Fibroblast of skin of back (primary cell): ENCODE measurements at regions not wholly inside any gene's neighbourhood (a gene's known extent, or its start where the extent isn't known, plus 50 kb on each side); places are given as distances from the start of the nearest gene placed in this dataset.

Experiments
- DNase-seq: peaks from one replicate; pipeline ENCODE4 v3.0.0-alpha.2; 2013

GRCh38 chr2:129462967-129463366 is 516.5 kb upstream of the RAB6C start:
- no peak for DNase-seq

- DNase-seq = no peak
Observed at GRCh38 chr2:129464036-129464435, 515.4 kb upstream of the RAB6C start.

DNA sequence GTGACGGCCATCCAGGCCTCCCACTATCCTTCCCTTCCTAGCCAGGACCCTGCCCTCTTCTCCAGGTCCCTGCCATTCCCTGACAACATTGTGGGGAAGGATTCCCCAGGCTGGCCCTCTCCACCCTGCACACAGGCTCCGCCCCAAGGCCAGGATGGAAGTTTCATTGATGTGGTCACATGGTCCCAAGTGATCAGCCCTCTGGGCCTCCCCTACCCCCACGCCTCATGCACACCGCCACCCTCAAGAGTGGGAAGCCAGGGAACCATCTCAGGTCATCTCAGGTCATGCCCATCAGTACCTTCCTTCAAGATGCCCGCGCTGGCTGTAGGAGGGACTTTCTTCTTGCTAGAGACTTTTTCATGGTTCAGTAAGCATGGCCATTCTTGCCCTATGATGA is 514.8 kb upstream of the RAB6C start:
- DNase-seq = no peak

DNA sequence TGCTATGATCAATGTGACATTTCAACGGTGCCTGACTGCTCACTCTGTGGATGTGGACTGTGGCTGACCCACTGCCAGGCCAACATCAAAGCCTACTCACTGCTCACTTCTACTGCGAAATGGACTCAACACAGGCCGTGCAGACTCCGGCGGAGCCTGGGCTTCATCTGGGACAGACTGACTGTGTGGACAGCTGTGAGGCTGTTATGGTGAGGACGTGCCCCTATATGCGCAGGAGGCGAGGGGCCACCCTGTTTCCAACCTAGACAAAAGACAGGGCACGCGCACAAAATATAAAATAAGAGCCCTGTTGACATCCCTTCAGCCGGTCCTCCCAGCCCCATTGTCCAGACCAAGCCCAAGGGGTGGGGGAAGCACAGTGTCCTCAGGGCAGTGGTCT is 514.4 kb upstream of the RAB6C start:
- no peak for DNase-seq

GRCh38 chr2:129466389-129466788 is 513.1 kb upstream of the RAB6C start:
- DNase-seq = no peak

DNA sequence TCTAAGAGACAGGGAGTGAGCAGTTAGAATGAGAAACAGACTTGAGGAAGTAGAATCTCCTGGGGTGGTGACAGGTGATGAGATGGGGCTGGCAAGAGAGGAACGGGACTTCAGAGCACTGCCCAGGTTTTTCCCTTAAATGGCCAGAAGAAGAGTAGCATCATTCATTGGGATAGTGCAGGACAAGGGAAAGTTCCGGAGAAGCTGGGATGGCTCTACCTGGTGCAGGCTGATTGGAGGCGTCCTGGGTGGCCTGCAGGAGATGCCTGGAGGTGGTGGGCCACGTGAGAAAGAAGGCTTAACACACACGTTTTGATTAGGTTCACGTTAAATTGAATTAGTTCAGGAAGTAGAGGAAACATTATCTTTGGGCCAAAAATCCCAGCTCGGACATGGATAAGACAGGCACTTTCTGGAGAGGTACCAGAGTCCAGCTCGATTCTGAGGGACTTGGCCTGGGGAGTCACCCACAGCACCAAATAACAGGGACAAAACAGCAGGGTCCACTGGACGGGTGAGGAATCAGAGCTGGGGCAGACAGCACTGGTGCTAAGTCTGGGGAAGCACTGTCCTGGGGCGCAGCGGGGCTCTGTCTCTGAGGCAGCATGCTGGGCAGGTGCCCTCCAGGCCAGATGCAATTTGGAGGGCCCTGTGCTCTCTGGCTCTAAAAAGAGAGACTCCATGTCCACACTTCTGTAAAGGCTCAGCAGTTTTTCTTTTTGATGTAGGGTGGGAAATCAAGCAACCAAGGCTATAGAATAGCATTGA is 512.3 kb upstream of the RAB6C start:
- DNase-seq = no peak

DNA sequence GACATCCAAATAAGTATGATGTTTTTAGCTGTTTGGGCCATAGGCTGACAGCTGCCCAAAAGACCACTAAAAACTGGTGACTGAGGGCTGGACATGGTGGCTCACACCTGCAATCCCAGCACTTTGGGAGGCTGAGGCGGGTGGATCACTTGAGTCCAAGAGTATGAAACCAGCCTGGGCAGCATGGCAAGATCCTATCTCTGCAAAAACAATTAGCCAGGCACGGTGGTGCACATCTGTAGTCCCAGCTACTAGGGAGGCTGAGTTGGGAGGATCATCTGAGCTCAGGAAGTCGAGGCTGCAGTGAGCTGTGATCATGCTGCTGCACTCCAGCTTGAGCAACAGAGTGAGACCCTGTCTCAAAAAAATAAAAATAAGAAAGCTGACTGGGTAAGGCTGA is 511.5 kb upstream of the RAB6C start:
- no peak for DNase-seq

GRCh38 chr2:129468879-129469278 is 510.6 kb upstream of the RAB6C start:
- no peak for DNase-seq

- no peak for DNase-seq
Observed at GRCh38 chr2:129469389-129469788, 510.1 kb upstream of the RAB6C start.

DNA sequence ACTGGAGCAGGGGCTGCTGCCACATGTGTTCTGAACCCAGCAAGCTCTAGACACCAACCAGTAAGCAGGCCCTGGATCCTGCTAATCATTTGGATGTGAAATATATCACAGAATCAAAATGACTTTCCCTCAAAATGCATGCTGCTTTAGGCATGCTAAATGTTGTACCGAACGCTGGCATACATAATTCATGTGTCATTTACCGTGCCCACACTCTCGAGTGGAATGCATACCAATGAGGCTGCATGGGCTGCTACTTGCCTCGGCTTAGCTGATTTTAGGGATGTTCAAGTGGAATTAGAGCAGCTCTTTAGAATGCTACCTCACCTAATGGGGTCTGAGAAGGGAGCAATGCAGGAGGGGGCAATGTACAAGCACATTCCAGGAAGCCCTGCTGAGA is 509.6 kb upstream of the RAB6C start:
- no peak for DNase-seq

DNA sequence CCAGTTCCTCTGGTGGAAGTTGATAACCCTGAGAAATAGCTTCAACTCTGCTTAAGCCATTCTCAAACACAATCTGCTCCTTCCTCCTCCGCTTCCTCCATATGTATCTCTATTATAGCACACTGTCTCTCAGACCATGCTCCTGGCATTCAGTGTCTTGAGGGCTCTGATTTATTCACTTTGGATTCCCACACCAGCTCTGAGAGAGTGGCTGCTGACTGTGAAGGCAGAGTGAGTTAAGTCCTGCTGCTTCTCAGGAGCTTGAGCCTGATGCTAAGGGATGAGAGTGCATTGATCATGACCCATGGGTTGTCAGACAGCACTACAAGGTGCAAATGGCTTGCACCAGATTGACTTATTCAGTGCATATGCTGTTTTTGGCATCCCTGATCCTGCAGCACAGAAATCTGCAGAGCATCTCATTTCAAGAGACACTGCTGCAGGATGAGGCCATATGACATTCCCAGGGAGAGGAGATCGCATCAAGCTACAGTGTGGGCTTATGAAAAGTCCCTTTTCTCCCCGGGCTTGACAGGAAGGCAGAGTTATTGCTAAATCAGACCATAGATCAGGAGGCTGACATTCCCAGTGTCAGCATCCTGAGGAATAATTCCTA is 500.5 kb upstream of the RAB6C start:
- no peak for DNase-seq

GRCh38 chr2:129479892-129480291 is 499.6 kb upstream of the RAB6C start:
- no peak for DNase-seq

- no peak for DNase-seq
Observed at GRCh38 chr2:129480790-129481189, 498.7 kb upstream of the RAB6C start.

- DNase-seq = no peak
Observed at GRCh38 chr2:129481306-129482219, 497.9 kb upstream of the RAB6C start.

DNA sequence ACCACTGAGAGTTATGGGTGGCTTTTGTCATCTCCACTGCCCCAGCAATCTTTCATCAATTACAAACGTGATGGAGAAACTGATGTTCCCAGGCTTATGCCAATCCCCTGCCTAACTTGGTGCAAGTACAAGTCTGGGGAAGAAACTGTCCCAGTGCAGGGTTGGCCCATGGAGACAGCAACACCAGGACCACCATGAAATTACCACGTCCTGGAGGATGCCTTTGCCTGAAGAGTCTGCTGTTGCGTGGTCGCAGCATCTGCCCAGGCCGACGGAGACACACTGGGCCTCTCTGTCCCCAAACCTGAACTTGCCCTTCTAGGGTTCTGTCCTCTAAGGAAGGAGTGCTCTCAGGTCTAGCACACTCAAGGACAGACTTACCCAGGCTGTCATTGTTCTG is 496.8 kb upstream of the RAB6C start:
- no peak for DNase-seq

DNA sequence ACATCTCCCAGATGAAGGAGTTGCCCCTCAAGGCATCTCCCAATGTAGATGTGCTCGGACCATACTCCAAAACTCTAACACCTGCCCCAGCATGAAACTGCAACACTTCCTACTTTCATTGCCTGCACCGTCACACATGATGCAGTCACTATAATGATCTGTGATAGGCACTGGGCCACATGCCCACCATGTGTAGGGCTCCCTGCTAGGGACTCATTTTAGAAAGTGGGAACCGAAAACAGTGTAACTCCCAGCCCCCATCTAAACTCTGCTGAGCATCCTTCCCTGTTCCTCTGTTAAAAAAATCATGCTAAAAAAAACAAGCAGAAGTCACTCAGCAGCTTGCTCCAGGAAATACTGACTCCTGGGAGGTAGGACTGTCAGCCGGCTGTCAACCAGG is 496.1 kb upstream of the RAB6C start:
- DNase-seq = no peak

DNA sequence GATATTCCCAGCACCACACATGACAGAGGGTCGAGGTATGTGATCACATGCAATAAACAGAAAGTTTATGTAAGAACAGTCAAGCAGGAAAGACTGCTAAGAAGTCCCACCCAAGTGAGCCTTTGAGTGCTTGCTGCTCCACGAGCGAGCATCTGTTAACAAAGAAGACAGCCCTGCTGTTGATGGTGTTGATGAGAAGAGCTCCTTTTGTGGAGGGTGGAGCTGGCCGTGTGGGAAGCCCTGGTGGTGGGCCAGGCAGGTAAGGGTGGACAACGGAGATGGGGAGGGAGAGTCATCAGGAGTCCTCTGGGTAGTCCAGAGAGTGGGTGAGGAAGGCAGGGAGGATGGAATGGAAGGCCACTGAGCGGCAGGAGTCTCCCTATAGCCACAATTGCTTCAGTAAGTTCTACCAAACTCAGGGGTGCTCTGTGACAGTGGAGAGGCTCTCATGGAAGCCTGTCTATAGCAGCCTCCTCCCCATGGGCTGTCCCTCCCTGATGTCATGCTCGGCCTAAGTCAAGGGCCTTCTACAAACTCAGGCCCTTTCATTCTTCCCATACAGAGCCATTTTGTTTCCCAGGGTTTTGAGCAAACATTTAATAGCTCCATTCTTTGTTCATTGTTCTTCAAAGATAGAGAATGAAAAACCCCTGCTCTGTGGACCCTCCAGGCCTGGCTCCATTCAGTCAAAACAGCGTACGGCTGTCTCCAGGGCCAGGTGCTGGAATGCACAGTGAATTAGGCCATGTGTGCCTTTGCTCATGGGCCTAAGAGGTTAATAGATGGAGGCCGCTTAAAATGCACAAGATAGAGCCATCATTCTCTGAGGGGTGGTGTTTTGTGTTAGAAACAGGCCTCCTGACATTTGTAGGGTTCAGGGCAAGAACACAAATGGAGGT is 494.2 kb upstream of the RAB6C start:
- DNase-seq = no peak

- no peak for DNase-seq
Observed at GRCh38 chr2:129488376-129488775, 491.1 kb upstream of the RAB6C start.

GRCh38 chr2:129490641-129491040 is 488.8 kb upstream of the RAB6C start:
- DNase-seq = no peak

- no peak for DNase-seq
Observed at GRCh38 chr2:129491308-129491707, 488.2 kb upstream of the RAB6C start.

DNA sequence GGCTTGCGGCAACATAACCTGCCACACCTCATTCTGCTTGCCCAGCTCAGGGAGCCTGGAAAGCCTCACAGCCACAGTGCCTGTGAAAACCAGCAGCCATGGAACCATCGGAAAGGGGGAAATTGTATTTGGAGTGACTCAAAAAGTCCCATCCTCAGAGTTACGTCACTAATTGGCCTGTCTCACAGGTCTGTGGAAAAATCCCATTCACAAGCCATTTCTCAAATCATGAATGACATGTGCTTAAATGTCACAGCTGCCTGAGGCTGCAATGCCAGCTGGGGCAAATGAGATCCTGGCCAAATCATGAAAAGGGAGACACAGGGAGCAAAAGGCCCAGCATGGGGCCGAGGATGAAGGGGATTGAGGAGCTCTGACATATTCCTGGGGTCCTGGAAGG is 486.9 kb upstream of the RAB6C start:
- DNase-seq = no peak

- peak; percentile 19 for DNase-seq
Observed at GRCh38 chr2:129499747-129500146, 479.7 kb upstream of the RAB6C start.
